ENCODE measurements at regions not wholly inside any gene's neighbourhood (a gene's known extent, or its start where the extent isn't known, plus 50 kb on each side); places are given as distances from the start of the nearest gene placed in this dataset.
A peak's percentile ranks its signal among the peaks of the same experiment; 100 is the strongest.
"Not testable (repeated sequence)": the region's sequence is repeated elsewhere in the genome, so short reads cannot be mapped to it uniquely, and the experiment has no call there.

- DNase-seq = no peak
Observed at GRCh38 chr1:31485166-31485565, 72.2 kb downstream of the SERINC2 start.

GRCh38 chr1:31487143-31487542, 74.1 kb downstream of the SERINC2 start:
- no peak for DNase-seq

- no peak for DNase-seq
Observed at GRCh38 chr1:31487721-31488293, 74.8 kb downstream of the SERINC2 start.

GRCh38 chr1:31488528-31488927, 75.5 kb downstream of the SERINC2 start:
- DNase-seq = no peak

GRCh38 chr1:31489575-31489974, 76.6 kb downstream of the SERINC2 start:
- not testable (repeated sequence) for DNase-seq

- DNase-seq = not testable (repeated sequence)
Observed at GRCh38 chr1:31490596-31490995, 77.6 kb downstream of the SERINC2 start.

GRCh38 chr1:31495351-31495750, 81.0 kb upstream of the TINAGL1 start:
- not testable (repeated sequence) for DNase-seq

GRCh38 chr1:31495770-31496169, 80.5 kb upstream of the TINAGL1 start:
- not testable (repeated sequence) for DNase-seq

- DNase-seq = no peak
Observed at GRCh38 chr1:31497601-31498000, 78.7 kb upstream of the TINAGL1 start.

- no peak for DNase-seq
Observed at GRCh38 chr1:31498376-31499040, 77.8 kb upstream of the TINAGL1 start.

- DNase-seq = no peak
Observed at GRCh38 chr1:31501505-31501904, 74.8 kb upstream of the TINAGL1 start.

- no peak for DNase-seq
Observed at GRCh38 chr1:31502253-31502652, 74.1 kb upstream of the TINAGL1 start.

- DNase-seq = no peak
Observed at GRCh38 chr1:31502926-31503511, 73.3 kb upstream of the TINAGL1 start.

- DNase-seq = no peak
Observed at GRCh38 chr1:31503570-31503969, 72.7 kb upstream of the TINAGL1 start.

- no peak for DNase-seq
Observed at GRCh38 chr1:31504001-31504400, 72.3 kb upstream of the TINAGL1 start.

- DNase-seq = no peak
Observed at GRCh38 chr1:31505911-31506497, 70.3 kb upstream of the TINAGL1 start.

- no peak for DNase-seq
Observed at GRCh38 chr1:31507221-31507620, 69.1 kb upstream of the TINAGL1 start.

GRCh38 chr1:31507676-31508530, 68.4 kb upstream of the TINAGL1 start:
- no peak for DNase-seq

- DNase-seq = no peak
Observed at GRCh38 chr1:31509124-31510072, 66.9 kb upstream of the TINAGL1 start.

GRCh38 chr1:31510304-31510703, 66.0 kb upstream of the TINAGL1 start:
- DNase-seq = peak in 1 of 3 experiments; percentile 70

- no peak for DNase-seq
Observed at GRCh38 chr1:31510853-31511789, 65.2 kb upstream of the TINAGL1 start.
